HG02759 (cell line): ENCODE measurements at regions not wholly inside any gene's neighbourhood (a gene's known extent, or its start where the extent isn't known, plus 50 kb on each side); places are given as distances from the start of the nearest gene placed in this dataset.
"Not testable (repeated sequence)": the region's sequence is repeated elsewhere in the genome, so short reads cannot be mapped to it uniquely, and the experiment has no call there.

Source experiments
- ATAC-seq: cut with Tn5 transposase; IDR thresholded peaks from one replicate; pipeline ENCODE4 v1.9.1; 2021; ENCODE audit warnings: mild to moderate bottlenecking, moderate library complexity; ENCODE audit not compliant: unreplicated experiment

DNA sequence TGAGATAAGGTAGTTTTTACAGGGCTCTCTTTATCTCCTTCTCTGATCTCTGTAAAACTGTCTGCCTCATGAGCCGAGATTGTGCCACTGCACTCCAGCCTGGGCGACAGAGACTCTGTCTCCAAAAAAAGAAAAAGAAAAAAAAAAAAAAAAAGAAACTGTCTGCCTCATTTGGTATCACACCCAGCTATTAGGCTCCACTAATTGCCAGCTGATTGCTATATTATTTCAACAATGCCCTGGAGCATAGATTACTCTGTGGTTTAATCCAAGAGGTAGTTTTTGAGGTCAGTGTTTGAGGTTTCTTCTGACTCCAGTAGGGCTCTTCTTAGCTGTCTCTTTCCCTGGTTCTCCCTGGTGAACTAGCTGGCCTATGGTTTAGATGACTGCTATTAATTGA is 268.1 kb upstream of the PLPP4 start:
- ATAC-seq, result no peak

DNA sequence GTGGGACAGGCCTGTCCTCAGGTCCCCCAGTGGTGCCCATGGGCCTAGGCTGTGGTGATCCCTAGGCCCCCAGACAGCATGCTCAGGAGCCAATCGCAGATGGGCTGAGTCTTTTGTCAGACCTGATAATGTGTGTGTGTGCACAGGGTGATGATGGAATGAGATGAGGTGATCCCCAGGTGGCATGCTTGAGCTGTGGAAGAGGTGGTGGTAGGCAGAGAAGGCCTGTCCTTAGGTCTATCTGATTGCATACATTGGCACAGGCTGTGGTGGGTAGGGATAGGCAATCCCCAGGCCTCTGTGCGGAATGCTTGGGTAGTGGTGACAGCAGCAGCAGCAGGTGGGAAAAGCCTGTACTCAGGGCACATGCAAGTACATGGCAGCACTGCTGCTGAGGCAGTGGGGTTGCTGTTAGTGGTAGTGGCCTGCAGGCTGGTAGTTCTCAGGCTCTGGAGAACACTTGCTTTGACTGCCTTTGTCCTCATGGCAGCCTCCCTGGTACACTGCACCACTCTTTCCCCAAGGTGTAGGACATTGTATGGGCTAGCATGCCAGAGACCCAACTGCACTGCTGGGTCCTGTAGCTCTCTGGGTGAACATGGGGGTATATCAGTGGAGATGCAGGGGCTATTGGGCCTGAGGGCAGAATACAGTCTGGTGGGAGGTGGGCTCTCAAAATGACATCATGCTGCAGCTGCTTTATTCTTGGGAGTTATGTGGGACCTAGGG is 260.9 kb upstream of the PLPP4 start:
- ATAC-seq, result no peak

DNA sequence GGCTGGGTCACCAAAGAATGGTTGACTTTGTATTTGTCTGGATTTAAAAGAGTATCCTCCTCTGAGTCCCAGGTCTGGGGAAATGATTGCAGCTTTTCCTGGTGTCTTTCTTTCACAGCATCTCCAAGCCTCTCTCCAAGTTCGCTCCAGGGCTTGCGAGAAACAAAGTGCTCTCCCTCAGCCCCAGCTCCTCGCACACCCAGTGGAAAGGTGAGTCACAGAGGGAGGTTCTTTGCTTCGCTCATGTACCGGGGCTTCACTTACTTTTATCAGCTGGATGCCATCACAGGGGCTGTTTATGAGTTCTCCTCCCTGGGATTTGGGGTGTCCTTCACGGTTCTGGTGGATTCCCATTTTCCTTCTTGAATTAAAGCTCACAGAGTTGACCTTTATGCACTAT is 252.2 kb upstream of the PLPP4 start:
- ATAC-seq, result no peak

DNA sequence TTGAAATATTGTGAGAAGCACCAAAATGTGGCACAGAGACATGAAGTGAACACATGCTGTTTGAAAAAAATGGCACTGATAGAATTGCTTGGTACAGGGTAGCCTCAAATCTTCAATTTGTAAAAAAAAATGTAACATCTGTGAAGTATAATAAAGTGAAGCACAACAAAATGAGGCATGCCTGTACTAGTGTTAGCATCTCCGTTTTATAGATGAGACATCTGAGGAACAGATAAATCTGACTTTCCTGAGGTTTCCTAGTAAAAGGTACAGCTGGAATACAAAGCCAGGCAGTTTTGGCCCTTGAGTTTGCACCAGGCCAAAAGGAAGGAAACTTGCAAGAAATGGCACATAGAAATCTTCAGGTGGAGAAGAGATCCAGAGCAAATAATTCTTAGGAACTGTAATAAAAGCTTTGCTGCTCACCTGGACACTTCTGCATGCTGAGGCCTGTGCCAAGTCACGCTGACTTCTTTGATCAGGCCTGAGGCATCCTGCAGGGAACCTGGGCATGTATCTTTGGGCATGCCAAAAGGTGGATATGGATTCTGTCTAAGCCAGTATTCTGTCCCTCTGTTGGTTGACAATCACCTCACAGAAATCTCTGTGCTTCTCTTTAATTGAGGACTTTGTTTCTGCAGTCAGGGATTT is 251.5 kb upstream of the PLPP4 start:
- no peak for ATAC-seq

DNA sequence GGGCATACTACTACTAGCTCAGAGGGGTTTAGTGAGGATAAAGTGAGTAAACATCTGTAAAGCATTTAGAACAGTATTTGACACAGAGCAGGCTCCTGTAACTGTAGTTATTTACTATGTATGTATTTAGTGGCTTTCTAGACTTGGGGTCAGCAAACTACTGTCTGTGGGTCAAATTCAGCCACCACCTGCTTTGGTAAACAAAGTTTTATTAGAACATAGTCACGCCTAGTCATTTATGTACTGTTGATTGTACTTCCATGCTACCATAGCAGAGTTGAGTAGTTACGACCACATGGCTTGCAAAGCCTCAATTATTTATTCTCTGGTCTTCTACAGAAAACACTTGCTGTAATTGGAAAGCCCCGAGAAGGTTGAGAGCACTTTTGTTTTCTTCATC is 248.5 kb upstream of the PLPP4 start:
- ATAC-seq, result no peak

DNA sequence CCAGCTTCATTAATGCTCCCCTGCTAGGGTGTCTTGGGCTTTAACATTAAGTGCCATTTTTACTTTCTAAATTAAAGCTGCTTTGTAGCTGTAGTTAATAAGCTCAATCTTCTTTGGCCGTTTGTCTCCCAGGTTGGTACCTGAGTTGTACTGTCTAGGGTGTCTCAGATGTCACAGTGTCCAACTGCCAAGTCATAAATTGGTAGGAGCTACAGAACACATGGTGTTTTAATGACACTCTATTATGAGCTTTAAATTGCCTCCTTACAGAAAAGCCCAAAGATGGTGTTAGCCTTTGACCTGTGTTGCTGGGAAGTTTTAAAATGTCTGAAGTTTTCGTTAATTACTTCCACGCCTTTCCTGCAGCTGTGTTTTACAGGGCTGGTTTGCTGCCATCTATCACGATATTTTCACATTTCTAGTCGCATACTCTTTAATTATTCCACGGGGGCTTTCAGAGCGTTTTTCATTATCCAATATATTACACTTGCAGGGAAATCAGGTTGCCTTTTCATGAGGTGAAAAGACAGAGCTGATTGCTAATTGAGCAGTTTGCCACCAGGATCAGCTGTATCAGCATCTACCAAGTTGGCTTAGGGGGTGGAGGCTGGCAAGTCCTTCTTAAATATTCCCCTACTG is 247.8 kb upstream of the PLPP4 start:
- no peak for ATAC-seq

DNA sequence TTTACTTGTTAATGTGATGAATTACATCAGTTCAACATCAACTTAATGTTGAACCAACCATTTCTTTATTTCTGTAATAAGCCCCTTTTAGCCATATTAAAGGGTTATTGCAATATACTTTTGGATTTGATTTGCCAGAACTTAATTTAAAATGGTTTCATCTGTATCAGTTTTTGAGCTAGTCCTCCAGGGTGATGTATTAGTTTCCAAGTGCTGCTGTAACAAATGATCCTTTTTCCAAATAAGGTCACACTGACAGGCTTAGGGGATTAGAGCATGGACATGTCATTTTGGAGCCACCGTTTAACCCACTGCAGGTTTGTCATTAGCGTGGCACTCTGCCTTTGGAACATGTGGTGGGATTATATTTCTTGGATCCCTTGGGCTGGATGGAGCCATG is 244.8 kb upstream of the PLPP4 start:
- ATAC-seq, result no peak

DNA sequence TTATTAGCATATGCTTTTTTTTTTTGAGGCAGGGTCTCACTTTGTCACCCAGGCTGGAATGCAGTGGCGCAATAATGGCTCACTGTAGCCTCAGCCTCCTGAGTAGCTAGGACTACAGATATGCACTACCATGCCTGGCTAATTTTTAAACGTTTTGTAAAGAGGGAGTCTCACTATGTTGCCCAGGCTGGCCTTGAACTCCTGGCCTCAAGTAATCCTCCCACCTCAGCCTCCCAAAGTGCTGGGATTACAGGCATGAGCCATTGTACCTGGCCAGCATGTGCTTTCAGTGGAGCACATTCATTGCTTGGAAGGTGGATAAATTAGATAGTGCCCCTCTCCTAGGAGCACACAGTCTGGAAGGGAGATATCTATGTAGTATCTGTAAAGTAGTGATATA is 243.7 kb upstream of the PLPP4 start:
- ATAC-seq, result not testable (repeated sequence)

DNA sequence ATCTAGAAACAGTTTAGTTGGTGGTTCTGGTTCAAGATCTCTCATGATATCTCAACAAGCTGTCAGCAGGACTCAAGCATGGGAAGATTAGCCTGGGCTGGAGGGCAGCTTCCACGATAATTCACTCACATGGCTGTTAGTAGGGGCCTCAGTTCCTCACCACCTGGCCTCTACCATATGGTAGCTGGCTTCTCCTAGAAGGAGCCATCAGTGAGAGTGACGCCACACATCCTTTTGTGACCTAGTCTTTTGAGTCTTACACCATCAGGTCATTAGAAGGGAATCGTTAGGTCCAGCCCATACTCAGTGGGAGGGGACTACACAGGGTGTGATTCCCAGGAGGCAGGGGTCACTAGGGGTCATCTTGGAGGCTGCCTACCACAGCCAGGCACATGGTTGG is 239.3 kb upstream of the PLPP4 start:
- no peak for ATAC-seq

DNA sequence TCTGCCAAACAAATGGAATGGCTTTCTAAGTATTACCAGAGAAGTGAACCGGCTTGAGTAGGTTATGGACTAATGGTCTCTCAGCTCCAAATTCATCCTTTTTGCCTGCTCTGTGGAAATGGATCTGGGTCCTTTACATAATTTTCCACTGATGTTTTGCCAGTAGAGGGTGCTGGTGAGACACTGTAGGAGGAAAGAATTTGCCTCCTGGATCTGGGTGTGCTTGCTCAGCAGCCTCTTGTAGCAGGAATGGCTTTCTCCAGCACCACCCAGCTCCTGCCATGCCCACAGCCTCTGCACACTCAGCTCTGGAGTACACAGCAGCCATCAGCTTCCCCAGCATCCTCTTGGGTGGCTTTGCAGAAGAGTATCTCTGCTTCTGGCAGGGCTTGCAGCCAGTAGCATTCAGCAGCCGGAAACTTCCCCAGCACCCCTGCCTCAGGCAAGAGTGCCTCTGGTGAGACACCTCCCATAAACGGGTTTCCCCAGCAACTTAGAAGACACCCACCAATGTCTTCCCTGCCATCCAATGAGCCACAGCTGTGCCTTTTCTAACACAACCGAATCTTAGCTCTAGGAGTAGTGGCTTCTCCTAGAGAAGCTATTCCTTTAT is 235.0 kb upstream of the PLPP4 start:
- no peak for ATAC-seq

DNA sequence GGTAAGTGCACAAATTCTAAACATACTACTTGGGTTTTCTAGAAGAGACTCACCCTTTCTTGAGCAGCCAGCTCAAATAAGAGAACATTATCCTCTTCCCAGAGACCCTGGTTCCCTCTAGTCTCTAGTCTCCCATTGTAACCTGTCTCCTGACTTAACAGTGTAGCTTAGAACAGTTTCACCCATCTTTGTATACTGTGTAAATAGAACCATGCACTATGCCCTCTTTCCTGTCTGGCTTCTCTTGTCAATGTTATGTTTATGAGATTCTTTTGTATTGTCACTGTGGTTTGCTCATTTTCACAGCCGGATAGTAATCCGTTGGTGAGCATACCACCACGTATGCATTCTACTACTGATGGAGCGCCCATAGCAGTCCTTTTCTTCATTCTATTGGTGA is 227.4 kb upstream of the PLPP4 start:
- ATAC-seq, result no peak

DNA sequence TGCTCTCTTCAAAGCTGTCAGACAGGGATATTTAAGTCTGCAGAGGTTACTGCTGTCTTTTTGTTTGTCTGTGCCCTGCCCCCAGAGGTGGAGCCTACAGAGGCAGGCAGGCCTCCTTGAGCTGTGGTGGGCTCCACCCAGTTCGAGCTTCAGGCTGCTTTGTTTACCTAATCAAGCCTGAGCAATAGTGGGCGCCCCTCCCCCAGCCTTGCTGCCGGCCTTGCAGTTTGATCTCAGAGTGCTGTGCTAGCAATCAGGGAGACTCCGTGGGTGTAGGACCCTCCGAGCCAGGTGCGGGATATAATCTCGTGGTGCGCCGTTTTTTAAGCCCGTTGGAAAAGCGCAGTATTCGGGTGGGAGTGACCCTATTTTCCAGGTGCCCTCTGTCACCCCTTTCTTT is 217.3 kb upstream of the PLPP4 start:
- ATAC-seq, result not testable (repeated sequence)

DNA sequence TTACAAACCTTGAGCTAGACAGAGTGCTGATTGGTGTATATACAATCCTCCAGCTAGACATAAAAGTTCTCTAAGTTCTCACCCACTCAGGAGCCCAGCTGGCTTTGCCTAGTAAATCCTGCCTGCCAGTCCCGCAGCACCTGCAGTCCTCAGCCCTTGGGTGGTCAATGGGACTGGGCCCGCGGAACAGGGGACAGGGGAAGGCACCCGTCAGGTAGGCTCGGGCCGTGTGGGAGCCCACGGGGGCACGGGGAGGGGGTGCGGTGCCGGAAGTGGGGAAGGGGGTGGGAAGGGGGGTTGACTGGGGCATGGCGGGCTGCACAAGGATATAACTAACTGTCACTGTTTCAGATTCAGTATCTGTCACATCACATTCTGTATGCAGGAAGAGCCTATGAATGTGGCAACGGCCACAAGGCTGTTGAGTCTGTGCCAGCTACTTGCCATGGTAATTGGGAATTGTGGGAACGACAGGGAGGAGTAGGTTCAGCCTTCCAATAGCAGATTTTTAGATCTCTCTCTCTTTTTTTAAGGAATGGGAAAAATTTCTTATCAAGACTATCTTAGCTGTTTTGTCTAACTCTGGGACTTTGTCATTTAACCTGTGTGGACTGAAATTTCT is 205.1 kb upstream of the PLPP4 start:
- no peak for ATAC-seq

DNA sequence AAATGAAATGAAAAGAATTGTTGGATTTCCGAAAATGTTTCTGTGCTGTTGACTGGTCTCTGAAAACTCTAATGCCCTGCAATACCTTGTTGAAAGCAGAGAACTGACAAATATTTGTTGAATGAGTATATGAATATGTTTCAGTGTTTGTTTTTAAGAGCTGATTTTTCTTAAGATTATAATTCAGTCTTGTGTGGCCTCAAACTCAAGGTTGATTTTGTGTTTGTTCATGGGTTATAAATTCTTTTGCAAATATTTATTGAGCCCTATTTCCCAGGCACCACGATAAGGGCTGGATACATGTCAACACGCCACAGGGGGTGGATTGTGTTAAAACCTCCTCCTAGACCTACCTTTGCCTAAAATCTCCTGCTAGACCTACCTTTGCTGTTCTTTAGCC is 203.9 kb upstream of the PLPP4 start:
- no peak for ATAC-seq

DNA sequence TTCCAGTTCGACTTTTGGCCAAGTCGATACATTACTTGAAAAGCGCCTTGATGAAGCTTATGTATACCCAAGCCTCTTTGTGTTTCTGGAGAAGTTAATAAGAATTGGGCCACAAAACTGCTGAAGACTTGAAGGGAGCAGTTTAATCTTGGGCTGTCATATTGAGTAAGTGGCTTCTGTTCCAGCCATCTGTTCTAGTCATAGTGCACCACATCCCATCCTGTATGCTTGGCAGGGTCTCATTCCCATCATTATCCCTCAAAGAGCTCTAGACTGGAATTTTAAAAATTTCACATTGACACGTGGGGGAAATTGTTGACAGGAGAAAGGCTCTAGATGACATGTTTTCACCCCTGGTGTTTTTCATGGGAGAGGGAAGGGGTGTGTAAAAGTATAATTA is 196.6 kb upstream of the PLPP4 start:
- no peak for ATAC-seq

DNA sequence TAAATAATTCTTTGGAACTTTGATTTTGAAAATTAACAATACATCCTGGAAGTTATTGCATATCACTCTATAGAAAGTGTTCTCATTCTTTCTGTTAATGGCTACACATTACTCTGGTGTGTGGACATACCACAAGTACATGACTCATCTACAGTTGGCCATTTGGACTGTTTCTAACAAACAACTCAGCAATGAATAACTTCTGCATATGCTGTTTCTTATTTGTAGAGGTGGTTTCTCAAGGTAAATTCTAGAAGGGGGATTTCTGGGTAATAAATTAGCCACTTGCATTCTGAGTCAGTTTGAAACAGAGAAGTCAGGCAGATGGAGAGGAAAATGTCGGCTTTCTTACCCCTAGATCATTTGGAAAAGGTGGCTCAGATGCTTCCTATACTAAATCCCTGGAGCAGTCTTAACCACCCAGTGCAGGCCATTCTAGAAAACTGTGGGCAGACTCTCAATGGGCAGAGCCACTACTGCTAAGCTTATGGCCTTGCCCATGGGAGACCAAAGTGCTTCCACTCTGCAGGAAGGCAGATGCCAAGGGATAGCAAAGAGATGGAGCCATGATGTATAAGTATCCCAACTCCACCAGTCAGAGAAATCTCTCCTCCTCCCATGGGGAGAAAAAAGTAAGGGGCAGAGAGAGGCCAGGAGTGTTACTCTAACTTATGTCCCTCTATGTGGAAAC is 194.0 kb upstream of the PLPP4 start:
- peak; percentile 78 for ATAC-seq

DNA sequence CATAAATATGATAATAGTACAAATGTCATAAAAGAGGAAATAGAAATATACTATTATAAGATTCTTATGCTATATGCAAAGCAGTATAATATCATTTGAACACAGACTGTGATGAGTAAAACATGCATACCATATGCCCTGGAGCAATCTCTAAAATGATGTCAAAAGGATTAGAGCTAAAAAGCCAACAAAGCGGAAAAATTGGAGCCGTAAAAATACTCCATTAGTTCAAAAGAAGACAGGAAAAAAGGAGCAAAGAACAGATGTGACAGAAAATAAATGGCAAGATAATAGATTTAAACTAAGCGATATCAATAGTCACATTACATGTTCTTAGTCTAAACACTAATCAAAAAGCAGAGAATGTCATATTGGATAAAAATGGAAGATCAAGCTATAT is 191.0 kb upstream of the PLPP4 start:
- ATAC-seq, result no peak

DNA sequence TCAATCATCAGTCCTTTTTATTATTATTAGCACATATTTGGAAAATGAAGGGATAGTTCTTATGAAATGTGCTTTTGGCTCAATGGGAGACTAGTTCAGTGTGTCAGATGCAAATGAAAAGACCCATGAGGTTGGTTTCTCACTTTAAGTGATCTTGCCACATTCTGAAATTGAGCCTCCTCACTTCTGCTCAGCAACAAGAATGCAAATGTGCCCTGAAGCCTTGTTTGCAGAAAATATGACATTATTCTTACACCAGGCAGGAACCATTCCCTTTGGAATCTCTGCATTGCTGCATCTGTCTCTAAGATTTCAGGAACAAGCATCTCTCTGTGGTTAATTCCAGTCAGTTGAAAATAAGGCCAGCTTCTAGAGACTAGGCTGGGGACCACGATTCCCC is 186.1 kb upstream of the PLPP4 start:
- ATAC-seq, result no peak

DNA sequence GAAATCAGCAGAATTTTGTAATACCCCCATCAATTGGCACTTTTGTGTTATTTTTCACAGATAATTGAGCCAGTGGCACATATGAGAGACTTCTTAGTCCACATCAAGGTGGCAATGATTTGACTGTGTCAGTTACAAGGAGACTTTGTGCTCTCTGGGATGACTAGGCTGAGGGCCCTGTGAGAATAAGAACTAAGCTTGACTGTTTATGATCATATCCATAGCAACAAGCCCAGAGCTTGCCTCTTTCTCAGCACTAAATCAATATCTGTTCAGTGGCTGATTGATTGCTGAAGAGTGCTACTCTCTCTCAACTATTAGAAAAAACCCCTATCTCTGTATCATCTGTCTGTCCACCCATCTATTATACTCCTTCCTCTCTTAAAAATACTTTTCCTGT is 185.3 kb upstream of the PLPP4 start:
- no peak for ATAC-seq

DNA sequence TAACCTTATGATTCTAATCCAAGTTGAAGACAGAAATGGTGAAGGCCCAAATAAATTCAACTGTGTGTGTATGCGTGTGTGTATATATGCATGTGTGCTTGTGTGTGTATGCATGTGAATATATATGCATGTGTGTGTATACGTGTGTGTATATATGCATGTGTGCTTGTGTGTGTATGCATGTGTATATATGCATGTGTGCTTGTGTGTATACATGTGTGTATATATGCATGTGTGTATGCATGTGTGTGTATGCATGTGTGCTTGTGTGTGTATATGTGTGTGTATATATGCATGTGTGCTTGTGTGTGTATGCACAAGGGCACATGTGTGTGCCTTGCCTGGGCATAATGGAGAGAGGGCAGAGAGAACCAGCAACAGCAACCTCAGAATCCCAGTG is 184.7 kb upstream of the PLPP4 start:
- no peak for ATAC-seq

DNA sequence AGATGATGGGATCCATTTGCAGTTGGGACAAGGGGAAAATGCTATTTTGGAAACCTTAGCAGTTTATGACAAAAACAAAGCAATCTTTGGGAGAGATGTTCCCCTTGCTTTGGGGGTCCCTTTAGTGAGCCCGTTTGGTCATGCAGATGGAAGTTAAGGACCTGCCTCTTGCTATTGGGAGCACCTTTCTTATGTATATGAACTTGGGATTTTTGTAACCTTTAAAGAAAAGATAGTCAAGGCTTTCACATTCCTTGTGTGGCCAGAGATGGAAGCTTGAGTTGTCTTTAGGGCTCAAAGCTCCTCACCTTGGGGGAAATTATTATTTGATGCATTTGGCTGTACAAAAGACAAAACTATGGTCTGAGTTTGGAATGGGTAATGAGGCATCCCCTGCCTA is 179.0 kb upstream of the PLPP4 start:
- ATAC-seq, result no peak
